Stimulated activated naive CD8-positive, alpha-beta T cell treated with anti-CD3 and anti-CD28 coated beads, Interleukin-15, Interleukin-2, amounts not matched to agents 100 U/mL and 50 U/mL, for 24 hours (primary cell): ENCODE measurements at regions not wholly inside any gene's neighbourhood (a gene's known extent, or its start where the extent isn't known, plus 50 kb on each side); places are given as distances from the start of the nearest gene placed in this dataset.

Source experiments
- ATAC-seq: fragments of 150-1000 bp; cut with Tn5 transposase; one replicate; pipeline ENCODE4 v1.10.0; 2021
- DNase-seq: peaks from one replicate; pipeline ENCODE4 v3.0.0; 2021

DNA sequence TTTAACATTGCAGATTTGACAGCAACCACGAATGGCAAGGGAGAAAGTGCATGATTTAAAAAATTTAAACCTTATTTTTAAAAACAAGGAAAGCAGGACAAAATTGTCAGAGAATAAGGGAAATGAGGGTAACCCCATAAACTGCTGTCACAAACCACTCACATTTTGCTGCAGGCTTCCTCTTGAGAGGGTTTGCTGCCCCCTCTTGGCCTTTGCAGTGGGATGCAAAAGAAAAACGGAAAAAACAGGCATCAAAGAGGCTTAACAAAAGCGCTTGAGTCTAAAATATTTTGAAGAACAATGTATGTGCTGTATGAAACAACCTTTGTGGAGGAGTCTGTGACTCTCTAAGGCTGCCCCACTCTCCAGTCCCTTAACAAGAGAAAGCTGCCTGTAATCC, 91.6 kb downstream of the TMX3 start:
- ATAC-seq, result no peak
- DNase-seq, result peak; percentile 19

DNA sequence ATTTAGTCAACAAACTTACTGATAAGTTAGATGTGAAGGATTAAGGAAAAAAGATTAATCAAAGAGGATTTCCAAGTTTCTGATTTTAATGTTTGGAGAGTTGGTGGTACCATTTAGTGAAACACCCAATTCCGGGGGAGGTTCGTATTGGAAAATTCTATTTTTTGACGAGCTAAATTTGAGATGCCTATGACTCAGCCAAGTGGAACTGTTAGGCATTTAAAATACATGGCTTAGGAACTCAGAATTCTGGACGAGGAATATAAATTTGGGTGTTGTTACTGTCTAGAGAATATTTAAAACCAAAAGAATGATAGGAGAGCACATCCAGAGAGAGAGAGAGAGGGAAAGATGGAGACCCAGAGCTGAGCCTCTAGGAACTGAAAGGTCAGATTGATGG, 103.6 kb downstream of the TMX3 start:
- DNase-seq, result no peak
- no peak for ATAC-seq

DNA sequence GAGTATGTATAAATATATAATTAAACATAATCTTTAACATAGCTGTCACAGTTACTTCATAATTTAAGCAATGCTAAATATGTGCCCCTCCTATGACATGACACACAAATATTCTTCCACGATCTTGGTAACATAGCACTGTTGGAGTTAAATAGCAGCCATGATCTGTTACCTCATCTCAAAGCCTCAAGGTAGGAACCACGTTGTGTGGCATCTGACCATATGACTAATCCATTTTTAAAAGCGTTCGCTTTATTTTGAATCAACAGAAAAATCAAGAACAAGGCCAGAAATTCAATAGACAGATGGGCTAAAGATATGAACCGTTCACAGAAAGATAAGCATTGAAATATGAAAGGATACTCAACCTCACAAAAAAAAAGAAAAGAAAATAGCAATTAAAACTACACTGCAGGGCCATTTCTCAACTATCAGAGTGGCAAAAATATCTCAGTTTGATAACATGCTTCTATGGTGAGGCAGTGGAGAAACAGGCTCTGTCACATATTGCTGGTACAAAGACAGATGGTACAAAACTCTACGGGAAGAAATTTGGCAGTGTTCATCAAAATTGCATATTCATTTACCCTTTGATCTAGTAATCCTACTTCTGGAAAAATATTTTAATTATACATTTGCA, 105.9 kb downstream of the TMX3 start:
- ATAC-seq (no peak), DNase-seq (no peak)

DNA sequence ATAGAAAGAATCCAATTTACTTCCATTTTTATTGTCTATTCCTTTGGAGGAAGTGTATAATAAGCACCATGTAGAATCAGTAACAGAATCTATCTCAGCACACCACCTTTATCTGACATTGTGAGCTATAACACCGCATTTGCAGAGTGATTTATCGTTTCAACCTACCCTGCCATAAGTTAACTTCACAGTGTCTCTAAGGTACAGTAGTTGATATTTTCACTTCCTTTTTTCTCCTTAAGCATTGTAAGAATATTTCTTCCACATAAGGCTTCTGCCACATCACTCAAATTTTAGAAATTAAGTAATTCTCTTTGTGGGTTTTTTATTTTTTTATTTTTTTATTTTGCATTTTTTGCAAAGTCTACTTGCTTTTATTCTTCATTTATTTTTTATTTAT, 107.1 kb downstream of the TMX3 start:
- ATAC-seq (no peak), DNase-seq (no peak)

DNA sequence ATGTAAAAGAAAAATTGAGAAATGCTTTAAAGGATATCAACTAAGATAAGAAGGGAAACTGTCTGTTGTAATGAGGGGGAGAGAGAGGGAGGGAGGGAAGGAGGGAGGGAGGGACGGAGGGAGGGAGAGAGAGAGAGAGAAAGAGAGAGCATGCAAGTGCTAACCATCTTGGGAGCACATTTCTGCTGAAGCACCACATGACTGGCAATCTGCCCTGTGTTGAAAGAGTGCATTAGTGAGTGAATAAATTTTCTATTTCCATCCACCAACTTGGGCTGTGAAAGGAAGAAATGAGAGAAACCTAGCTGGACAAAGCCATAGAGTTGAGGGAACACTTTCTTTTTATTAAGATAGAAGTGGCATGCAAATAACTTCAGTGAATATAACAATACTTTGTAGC, 110.7 kb downstream of the TMX3 start:
- DNase-seq (no peak), ATAC-seq (no peak)

DNA sequence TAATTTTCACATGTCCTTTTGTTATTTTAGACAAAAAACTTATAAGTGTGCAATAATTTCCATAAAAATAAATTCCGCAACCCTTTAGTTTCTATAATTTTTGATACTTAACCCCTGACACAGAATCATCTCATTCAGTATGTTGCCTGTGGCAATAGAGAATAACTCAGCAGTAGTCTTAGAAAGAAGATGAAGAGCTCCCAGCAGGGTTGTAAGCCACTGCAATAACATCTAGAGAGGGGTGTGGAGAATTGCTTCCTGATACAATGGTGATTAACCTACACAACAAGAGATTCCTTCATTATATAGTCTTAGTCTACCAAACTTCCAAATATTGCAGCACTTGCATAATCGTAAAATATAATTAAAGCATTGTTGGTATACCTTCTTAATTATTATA, 118.9 kb downstream of the TMX3 start:
- DNase-seq (no peak), ATAC-seq (no peak)

DNA sequence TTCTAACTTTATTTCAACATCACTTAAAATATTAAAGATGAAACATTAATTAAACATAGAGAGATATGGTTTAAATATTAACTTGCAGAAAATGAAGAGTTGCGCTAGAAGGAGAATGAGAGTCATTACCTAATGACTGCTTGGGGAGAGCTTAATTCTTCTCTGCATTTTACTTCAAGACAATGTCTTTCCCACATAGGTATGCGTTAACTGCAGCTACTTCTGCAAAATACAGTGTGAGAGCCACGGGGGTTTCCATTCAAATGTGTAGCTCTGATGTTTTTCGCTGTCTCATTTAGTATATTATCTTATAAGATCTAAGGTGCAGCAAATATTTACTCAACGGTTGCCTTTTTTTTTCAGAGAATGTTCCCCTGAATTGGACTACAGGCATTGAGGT, 126.7 kb downstream of the TMX3 start:
- ATAC-seq, result no peak
- DNase-seq, result no peak

DNA sequence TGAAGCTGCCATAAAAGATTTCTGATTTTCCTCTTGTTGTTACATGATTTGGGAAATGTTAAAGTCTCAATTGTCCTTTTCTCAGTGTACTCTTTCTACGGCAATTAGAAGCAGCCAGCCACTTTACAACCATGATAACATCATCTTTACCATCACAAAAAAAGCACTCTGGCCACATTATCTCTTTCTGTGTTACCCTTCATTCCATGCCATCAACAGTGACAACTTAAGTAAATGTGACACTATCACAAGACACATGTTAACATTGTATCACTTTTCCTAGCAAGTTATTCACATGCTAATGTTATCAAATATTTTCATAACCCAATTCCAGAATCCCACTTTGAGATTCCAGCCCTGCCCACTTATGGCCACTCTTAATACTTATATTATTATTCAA, 131.2 kb downstream of the TMX3 start:
- DNase-seq (no peak), ATAC-seq (no peak)

DNA sequence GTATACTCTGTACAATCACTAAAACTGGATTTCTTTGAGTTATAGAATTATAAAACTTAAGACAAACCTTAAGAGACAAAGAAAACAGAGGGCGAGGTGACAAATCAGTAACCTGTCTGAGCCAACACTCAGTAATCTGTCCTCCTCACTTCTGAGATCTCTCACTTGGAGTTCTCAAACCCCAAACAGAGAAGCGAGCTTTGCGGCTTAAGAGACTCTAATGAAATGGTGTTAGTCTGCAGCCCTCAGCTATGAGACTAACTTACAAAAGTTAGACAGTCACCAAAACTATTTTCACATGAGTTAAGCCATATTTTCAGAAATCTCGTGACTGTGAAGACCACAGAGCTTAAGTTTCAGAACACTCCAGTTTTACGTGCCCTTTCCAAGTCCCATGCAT, 140.6 kb downstream of the TMX3 start:
- DNase-seq (no peak), ATAC-seq (no peak)

DNA sequence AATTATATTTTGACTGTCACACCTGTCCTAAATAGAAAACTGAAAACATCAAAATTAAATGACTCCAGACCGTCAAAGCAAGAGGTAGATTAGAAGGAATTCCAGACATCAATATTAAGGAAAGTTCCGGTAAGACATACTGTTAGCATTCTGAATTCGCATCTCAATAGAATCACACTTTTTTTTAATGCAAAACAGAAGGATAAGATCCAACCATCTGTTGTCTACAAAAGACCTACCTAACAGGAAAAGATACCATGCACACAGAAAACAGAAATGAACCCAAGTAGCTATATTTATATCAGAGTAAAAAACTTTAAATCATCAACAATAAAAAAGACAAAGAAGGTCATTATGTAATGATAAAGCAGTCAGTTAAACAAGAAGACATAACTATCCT, 145.0 kb downstream of the TMX3 start:
- DNase-seq, result no peak
- no peak for ATAC-seq

DNA sequence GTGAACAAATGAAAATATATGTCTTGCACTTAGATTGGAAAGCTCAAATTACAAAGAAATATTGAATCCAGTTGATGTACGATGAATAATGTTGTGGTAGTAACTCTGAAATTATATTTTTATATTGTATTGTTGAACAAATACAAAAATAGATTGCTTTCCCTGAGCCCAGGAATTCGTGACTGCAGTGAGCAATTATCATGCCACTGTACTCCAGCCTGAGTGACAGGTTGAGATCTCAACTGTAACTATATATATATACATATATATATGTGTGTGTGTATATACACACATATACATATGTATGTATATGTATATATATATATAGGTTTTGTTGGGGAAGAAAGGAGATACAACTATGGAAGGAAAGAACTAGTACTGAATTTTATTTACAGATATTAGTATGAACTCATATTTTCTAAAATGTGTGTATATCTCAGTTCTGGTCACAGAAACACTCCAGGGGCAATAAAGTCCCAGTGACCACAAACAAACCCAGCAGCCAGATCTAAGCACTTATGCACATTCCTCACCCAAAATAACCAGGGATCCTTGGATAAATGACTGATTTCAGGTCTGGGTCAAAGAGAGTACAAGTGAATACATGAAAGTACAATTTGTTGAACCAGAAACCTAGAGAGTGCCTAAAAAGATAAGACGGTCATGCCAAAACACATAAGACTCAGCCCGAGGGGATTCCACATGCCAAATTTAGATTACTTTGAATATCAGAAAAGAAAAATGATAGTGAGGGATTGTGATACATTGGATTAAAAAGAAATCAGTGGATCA, 146.3 kb downstream of the TMX3 start:
- ATAC-seq (no peak), DNase-seq (no peak)

DNA sequence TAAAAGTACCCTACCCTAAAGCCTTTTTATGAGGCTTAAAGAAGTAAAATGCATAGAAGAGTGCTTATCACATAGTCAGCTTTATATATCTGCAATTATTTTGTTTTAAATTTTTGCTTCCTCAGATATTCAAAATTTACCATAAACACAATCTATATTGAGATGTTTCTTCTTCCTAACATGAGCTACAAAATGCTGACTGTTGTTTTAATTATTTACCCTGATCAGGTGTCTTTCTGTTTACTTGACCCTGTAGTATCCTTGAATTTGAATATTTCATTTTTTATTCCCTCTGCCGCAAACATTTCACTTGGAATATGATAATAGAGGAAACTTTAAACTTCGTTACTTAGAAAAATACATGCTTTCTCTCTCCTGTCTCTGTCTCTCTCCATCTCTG, 147.9 kb downstream of the TMX3 start:
- DNase-seq, result no peak
- no peak for ATAC-seq

DNA sequence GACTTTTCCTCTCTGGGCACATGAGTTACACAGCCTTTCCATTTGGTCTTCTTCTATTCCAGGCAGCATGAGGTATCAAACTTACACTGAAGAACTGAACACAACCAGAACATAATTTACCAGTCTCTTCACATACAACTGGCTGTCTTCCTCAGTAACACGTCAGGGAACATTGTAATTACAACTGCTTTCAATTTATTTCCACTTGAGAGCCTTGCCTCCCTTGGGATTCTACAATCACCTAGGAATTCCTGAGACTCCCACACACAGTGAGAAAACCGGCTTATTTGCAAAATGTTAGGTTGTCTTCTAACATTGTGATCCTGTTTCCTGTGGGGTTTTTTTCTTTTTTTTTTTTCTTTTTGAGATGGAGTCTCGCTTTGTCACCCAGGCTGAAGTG, 149.9 kb downstream of the TMX3 start:
- ATAC-seq (no peak), DNase-seq (no peak)

DNA sequence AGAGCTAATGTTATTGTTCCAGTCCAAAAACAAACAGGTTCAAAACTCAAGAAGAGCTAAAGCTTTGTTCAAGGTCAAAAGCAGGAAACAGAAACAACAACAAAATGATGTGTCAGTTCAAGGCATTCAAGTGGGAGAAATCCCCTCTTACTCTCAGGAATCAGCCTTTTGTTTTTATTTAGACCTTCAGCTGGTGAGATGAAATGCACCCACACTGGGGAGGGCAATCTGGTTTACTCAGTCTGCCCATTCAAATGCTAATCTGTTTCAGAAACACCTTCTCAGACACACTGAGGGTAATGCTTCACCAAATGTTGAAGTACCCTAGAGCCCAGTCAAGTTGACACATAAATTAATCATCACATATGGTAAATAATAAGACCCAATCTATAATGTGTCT, 150.6 kb downstream of the TMX3 start:
- no peak for DNase-seq
- no peak for ATAC-seq

DNA sequence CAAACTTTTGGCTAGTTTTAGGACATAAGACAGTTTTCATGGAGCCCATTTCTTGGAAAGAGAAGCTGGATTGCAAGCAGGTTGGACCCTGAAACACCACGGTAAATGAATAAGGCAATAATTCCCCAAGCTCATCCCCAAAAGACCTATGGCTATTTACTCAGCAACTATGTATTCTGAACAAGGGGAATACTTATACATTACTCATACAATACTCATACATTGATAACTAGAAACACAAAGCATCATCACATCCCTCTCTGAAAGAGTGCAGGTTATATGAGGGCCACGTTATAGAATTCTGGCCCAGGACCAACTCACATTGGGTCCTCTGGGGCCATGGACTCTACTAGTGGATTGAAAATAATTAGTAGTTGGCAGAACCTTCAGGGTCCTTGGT, 154.8 kb downstream of the TMX3 start:
- no peak for DNase-seq
- ATAC-seq, result no peak

DNA sequence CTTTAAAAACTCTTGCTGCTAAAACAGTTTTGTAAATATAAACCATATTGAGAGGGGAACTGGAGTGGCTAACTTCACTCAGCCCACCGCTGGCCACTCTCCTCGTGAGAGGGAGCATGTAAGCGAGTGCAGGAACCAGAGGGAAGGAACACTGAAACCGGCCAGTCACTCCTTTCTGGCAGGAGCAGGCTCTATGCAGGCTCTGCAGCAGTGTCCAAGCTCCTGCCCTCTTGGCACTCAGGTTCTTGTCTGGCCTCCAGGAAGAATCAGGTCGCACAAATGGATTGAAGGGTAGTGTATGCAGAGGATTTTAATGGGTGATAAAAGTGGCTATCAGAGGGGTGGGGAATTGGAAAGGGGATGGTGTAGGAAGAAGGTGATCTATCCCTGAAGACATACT, 157.7 kb downstream of the TMX3 start:
- no peak for ATAC-seq
- DNase-seq, result no peak

DNA sequence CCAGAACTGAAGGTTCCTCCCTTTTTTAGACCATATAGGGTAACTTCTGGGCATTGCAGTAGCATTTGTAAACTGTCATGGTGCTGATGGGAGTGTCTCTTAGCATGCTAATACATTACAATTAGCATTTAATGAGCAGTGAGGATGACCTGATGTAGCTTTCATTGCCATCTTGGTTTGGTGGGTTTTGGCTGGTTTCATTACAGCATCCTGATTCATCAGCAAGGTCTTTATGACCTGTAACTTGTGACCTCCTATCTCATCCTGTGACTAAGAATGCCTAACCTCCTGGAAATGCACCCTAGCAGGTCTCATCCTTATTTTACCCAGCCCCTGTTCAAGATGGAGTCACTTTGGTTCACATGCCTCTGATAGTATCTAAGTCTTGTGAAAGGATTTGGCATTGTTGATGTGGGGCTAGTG, 159.0 kb downstream of the TMX3 start:
- ATAC-seq, result peak; percentile 9

DNA sequence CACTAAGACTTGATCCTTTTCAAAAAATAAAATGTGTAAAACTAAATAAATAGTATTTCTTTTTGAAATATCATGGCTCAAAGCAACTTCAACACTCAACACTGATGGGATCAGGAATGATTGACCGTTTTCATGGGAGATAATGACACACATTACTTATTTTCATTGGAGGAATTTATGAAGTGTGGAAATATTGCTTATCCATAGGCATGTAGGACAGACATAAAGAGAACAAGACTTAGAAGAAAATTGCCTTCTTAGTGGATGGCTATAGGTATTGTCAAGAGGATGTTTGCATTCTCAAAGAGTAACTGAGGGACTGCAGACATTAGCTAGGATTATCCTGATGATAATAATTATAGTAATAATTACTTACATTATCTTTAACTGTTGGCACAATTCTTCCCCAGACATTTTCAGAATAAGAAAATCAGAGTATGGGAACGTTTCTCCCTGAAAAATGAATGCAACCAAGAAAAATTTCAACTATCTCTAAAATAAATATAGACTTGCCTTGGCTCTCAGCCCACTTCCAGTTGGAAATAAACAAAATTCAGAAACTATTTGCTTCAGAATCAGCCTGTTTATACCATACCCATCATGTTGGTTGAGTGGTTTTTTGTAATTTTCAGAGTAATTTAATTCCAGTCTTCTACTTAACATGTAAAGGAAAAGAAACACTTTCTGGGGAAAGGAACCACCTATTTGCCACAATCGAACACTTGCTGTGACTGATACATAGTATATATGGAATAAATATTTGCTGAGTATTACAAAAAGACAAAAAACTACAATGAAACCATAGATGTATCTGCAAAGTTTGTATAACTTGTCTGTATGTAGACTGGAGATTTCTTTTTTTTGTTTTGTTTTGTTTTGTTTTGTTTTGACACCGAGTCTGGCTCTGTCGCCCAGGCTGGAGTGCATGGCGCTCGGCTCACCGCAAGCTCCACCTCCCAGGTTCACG, 165.7 kb downstream of the TMX3 start:
- ATAC-seq, result no peak
- no peak for DNase-seq

More for the DNA sequence above, 159.0 kb downstream of the TMX3 start:
- DNase-seq, result no peak

DNA sequence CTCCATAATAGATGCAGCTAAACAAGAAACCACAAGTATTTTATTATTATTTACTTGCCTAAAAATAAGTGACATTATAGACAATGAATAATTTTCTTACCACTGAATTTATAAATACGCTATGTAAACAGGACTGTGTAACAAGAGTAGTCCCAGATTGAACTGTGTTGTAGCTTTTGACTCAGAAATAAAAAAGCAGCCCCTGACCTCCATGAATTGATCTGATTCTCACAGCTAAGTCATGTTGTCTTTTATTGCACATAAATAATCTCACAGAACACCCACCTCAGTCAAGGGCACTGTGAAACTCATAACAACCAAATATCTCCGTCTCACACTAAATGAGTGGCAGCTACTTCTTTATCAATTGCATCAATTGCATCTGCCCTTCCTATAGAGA, 171.6 kb downstream of the TMX3 start:
- ATAC-seq (no peak), DNase-seq (no peak)

DNA sequence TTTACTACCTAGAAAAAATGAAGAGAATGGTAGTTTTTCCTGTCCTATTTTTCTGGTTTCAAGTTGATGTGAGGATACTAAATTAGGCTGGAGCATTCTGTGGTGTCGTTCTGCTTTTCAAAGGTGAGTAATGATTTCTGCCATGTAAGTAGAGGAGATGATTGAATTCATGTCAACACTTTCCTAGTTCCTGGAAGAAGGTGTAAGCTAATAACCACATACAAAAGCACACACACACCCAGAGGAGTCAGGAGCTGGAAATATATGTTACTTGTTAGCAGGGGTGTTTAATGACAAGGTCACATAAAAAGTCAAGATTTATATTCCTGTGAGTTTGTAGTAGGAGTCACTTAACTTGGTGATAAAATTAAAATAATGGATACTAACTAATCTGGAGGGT, 172.1 kb downstream of the TMX3 start:
- no peak for DNase-seq
- ATAC-seq, result no peak

DNA sequence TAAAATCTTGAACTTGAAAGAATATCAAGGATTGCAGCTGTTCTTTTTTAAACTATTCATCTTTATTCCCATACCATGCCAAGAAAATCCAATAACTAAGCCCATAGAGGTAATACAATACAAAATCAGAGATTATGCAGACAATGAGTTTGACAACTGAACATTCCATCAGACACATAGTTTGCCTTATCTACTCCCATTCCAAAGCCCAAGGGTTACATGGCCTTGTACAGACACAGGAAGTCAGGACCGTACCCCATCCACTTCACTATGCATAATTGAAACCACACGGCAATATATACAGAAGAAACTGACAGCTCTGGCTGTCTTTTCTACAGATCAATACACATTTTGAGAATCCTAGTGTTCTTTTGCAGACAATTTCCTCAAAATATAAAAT, 181.3 kb downstream of the TMX3 start:
- ATAC-seq (no peak), DNase-seq (no peak)

DNA sequence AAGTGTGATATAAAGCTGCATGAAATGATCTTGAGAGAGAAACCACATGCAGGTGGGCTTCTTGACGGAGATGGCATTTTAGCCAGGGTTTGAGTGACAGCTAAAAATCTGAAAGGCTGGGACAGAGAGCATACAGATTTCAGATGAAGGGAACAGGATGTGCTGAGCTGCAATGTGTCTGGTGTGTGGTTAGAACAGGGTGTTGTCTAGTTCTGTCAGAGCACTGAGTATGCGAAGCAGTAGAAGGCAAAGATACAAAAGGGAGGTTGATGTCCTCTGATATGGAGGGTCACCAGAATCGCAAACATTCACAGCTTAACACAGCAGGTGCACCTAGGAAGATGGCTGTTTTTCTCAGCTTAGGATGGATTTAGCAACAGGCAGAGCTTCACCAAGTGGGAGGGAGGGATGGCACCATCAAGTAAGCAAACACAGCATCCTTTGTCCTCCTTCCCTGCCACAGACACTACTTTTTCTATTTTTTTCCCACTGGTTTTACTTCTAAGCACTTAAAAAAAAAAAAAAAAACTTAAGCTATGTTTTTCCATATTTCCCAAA, 182.5 kb downstream of the TMX3 start:
- DNase-seq (no peak), ATAC-seq (no peak)

DNA sequence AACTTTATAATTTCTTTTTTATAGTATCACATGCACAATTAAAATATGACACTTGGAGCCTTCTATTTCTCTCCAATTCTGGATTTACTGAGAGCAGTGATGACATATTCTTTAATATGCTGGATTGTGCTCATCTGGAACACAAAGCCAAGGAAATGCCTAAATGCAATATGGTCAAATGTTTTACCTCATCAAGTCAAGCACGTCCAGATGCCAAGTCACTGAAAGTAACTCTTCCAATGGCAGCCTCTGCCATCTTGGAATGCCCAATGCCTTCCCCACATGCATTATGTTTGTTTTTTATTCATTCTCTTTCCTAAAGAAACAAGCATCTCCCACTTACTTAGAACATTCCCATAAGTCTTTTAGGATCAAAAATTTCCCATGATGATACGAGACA, 189.8 kb downstream of the TMX3 start:
- ATAC-seq, result no peak
- no peak for DNase-seq
